ENCODE measurements at regions not wholly inside any gene's neighbourhood (a gene's known extent, or its start where the extent isn't known, plus 50 kb on each side); places are given as distances from the start of the nearest gene placed in this dataset.

DNA sequence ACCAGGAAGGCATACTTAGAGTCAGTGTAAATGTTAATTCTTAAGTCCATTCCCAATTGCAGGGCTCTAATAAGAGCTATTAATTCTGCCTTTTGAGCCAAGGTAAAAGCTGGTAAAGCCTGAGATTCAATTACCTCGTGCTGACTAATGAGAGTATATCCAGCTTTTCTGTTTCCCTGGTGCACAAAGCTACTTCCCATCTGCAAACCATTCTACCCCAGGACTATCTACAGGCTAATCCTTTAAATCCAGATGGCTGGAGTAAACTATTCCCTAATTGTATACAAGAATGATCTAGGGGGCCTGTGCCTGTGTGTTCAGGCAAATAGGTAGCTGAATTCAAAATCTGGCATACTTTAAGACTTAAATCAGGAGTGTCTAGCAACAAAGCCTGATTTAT lies 365.0 kb downstream of the GPM6A start:
- FAIRE-seq: no peak

DNA sequence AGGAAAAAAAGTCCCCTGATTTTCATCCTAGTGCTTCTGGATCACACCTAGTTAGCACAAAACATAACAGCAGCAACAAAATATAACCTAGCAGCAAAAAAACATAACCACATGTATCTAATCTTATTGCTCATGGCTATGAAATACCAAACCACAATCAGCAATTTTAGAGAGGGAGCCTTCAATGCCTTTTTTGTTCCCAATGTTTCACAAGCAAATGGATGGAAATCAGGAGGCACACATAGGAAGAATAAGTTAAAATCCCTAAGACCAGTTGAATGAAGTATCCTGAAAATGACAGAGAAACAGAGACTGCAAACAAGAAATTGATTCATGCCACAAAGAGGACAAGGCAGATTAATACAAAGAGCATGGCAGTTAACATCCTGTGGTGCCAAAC lies 361.6 kb downstream of the GPM6A start:
- FAIRE-seq: no peak

DNA sequence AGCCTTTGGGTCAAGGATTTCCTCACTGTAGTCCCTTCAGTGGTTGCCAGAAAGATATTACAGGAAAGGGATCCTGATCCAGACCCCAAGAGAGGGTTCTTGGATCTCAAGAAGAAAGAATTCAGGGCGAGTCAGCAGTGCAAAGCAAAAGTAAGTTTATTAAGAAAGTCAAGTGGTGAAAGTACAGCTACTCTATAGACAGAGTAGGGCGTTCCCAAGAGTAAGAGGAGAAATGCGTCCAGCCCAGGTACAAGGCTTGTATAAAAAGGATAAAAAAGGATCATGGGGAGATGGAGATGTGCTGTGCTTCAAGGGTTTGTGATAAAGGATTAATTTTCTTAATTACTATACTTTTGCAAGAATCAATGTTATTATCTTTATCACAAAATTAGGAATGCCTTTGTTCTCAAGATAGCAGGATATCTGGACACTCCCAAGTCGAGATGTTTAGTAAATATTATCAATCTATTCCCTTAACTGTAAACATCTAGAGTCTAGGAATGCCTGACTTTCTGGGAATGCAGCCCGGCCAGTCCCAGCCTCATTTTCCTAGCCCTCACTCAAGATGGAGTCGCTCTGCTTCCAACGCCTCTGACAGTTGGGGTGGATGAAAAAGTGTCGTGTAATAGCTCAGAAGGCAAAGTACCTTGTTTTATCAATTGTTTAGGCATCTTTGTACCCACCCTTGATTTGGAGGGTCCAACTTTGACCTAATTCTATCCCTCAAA lies 360.7 kb downstream of the GPM6A start:
- FAIRE-seq: no peak

DNA sequence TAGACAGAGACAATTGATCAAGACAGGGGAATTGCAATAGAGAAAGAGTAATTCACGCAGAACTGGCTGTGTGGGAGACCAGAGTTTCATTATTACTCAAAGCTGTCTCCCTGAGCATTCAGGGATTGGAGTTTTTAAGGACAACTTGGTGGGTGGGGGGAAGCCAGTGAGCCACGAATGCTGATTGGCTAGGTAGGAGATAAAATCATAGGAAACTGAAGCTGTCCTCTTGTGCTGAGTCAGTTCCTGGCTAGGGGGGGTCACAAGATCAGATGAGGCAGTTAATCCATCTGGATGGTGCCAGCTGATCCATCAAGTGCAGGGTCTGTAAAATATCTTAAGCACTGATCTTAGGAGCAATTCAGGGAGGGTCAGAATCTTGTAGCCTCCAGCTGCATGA lies 358.6 kb downstream of the GPM6A start:
- FAIRE-seq: no peak

DNA sequence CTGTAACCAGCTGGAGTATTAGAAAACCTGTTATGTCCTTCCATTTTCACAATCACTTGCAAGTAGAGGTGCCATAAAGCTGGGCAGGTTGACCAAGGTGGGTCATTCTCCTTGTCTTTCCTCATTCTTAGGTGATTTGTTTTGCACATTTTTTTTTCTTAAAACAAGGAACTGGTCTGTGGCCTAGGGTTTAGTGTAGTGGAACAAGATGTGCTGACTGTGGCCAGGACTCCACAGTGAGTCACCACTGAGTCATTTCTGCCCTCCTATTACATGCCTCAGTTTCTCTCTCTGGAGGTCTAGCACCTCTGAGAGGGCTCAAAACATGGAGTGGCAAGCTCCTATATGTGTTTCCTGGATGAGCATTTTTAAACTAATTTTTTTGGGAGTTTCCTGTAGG lies 355.9 kb downstream of the GPM6A start:
- no peak for FAIRE-seq

DNA sequence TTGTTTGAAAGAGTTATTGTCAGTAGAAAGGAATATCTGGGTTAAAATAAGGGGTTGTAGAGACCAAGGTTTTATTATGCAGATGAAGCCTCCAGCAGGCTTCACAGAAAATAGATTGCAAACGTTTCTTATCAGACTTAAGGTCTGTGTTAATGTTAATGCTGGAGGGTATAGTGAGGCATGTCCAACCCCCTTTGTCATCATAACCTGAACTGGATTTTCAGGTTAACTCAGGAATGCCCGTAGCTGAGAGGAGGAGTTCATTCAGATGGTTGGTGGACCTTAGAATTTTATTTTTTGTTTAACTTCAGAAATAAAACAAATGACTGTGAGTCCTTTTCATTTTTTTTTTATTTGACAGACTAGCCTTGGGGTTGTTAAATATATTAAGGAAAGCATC lies 354.1 kb downstream of the GPM6A start:
- FAIRE-seq: no peak

DNA sequence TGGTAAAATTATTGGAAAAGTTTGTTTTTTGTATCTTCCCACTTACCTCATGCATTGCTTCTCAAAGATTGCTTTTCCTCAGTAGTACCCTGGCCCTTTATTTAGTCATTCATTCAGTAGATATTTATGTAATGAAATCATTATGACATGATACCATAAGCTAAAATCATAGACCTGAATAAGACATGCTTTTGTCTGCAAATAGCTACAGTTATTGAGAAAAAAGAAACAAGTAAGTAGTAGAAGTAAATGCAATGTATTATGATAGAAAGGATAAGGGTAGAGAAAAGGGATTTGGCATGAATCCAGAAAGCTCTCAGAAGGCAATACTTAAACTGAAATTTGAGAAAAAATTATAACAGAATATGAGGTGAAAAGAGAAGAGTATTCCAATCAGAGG lies 352.5 kb downstream of the GPM6A start:
- no peak for FAIRE-seq

DNA sequence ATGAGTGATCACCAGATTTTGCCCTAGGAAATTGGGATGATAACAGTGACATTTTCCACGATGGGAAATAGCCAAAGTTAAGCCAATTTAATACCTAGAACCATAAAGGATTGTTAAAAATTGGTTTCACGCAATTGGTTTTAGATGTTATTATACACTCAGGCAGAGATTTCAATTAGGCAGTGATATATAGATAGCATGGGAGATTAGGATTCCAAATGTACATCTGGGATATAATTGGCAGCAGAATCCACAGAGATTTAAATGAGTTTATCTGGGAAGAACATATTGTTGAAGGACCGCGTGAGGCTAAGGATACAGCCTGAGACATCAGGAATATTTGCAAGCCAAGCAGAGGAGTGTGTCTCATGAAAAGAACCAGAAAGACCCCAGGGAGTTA lies 351.6 kb downstream of the GPM6A start:
- FAIRE-seq: no peak

DNA sequence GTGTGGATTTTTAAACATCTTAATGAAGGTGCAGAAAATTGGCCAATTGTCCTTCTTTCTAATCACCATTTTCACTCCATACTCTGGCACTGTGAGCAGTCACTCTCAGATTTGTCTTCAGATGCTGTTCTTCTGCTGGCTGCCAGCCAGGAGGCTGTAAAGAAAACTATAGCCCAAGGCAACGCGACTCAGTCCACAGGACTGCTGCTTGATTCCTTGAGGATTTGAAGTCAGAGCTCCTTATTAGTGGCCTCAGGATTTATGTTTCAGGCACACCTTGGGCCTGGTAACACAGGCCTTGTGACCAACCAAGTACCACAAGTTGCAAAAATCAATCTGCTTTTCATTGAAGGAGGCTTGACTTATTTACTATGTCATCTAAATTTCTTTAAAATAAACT lies 342.6 kb downstream of the GPM6A start:
- FAIRE-seq: no peak

DNA sequence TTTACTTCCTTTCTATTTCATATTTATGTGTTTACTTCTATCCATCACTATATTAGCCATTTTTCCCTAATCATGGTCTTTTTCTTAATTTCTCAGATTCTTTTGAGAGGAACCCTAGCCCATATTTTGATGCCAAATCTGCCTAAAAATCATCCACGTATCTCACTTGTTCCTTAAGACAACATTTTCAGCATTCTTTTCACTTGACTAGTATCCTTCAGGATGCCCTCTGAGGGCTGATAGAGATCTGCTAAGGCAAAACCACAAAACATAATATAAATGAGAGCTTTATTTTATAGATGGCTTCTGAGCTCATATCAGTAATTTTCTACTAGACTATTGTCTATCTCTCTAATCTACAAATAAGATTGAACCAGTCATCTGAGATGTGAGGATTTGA lies 341.9 kb downstream of the GPM6A start:
- FAIRE-seq: no peak

DNA sequence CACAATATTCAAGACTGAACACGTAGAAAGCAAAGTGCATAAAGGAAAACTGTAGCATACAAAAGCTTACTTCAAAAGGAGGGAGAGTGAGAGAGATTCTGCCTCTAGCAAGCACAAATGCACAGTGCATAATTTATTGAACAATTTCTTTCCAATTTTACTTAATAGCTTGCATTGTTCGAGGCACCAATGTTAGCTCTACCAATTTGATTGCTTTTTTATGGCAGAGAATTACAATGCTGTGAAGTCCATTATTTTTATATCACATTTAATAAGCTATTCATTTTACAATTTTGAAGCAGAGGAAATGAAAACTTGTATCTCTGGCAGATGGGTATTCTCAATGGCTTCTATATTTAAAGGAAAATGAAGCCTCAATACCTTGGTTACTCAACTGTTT lies 331.7 kb downstream of the GPM6A start:
- no peak for FAIRE-seq

DNA sequence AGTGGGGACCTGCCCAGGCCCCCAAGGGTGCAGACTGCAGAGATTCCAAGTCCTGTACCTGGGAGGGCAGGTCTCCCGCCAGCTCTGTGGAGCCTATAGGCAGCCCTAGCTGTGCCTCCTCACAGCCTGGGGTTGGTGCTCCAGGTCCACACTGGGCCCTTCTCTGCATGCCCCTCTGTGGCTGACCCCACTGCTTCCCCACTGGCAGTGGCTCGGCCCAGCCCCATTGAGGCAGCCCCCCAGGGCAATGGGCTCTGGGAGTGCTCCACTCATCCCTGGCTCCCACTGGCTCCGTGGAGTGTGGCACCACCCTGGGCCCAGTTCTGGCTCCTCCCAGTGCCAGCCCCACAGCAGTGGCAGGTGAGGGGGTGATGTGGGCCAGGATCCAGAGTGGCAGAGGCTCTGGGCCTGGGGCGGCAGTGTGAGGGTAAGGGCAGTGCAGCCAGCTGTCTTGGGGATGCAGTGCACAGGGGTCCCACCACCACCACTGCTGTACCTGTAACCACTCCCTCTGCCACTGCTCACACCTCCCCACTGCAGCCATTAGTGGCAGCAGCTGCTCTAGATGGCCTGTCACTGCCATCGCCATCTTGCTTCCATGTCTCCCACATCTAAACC lies 312.2 kb downstream of the GPM6A start:
- FAIRE-seq: no peak

DNA sequence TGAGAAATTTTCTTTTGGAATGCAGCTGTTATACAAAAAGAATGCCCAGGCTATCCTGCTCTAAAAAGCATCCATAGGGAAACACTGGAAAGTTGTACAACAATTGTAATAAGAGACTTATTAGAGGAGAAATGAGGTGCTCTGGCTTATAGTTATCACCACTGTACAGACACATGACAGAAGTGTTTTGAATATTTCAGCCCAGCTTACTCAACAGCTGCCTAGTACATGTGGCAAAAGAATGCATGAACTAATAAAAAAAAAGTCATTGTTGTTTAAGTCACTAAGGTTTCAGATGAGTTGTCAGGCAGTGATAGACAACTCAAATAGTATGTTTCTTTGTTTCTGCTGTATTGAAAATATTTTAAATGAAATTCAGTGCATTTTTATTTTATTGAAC lies 307.7 kb downstream of the GPM6A start:
- no peak for FAIRE-seq

DNA sequence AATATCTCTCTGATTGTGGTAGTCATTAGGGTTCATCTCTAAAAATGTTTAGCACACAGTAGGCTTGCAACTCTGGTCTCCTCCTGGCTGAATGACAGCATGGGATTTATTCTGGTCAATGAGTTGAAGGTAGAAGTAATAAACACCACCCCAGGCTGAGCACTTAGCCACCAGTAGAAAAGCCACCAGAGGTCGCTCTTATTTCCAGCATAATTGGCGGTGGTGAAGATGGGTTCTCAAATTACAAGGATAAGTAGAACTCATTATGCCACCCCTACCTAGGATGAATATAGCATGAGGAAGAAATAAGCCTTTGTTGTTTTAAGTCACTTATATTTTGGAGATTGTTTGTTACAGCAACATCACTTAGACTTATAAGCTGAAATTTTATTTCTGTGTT lies 302.7 kb downstream of the GPM6A start:
- FAIRE-seq: no peak

DNA sequence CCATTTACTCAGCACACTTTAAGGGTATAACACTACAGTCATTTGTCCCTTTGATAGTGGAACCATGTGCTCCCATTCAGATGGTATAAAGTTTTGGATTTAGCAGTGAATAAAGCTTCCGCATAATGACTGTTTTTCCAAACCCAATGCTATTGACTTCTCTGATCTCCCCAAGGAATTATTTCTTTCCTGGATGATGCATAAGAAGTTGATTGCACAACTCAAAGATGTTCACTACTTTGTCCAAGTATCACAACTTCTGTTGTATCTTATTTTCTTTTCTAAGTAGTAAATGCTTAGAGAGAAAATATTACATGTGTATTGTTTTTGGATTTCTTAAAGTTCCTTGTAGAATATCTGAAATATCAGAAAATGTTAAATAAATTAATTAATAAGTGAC lies 300.2 kb downstream of the GPM6A start:
- no peak for FAIRE-seq

DNA sequence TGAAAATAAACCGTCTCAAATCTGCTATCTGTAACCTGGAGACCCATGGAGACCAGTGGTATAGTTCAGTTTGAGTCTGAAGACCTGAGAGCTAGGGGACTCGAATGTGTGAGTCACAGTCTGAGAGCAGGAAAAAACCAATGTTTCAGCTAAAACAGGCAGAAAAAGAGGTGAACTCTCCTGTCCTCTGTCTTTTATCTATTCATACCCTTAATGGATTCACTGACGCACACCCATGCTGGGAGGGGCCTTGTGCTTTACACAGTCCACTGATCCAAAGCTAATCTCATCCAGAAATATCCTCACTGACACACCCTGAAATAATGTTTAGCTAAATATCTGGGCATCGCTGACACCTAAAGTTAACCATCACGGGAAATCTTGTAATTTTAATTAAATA lies 297.9 kb downstream of the GPM6A start:
- FAIRE-seq: no peak

DNA sequence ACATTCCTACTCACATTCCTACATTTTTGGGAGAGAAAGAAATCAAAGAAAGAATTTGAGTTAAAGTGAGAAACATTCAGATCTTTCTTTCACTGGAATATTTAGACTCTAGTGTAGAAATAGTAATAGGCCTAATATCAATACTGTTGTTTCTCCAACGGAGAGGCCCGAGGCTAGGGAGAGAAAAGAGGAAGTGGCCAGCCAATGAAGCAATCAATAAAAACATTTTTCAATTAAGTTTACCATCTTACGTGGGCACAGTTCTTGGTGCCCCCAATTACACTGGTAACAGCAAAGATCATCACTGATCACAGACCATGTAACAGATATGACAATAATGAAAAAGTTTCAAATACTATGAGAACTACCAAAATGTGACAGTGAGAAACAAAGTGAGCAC lies 281.4 kb downstream of the GPM6A start:
- FAIRE-seq: no peak

DNA sequence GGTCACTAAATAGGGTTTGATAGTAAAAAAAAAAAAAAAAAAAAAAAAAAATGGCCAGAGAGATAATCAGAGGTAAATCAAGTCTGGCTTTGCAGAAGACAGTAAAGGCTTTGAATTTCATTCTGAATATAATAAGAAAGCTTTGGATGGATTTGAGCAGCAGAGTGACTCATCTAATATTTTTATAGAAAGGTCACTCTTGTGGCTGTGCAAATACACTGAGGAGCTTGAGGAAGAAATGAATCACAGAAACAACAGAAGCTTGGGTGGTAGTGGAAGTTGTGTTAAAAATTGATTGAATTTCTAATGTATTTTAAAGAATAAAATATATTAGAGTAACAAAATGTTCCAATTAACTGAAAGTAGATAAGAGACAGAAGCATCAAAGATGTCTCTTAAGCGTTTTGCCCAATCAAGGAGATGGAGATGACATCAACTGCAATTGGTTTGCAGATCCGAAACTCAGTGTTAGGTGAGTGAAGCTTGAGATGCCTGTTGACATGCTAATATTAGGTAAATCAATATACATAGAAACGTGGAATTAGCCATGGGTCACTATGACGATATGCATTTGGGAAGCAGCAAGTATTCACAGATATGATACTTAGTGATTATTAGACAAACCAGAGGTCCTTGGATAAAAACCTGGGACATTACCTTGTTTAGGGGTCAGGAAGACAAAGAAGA lies 280.5 kb downstream of the GPM6A start:
- FAIRE-seq: no peak

DNA sequence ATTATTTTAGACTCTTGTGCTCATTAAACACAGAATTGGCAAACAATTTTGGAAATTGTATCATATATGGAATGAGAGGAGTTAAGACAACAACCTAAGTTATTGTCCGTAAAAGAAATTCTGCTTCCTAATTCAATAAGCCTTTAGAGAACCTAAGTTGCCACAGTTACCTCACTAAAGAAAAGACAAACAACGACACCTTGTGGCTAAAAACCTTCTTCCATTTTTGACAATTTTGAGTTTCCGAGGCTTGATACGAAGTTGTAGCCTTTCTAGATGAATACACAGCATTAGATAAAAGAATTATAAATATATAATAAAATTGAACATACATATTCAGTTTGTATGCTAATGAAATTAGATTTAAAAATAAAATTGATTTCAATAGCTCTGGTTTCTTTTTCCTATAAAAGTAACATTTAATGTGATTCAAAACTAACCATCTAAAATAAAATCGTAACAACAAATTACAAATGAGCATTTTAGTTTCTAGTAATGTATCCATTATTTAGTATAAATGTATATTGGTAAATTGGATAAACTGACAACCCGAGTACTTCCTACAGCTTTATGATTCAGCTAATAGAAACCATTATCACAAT lies 275.1 kb downstream of the GPM6A start:
- peak; percentile 97 for FAIRE-seq

DNA sequence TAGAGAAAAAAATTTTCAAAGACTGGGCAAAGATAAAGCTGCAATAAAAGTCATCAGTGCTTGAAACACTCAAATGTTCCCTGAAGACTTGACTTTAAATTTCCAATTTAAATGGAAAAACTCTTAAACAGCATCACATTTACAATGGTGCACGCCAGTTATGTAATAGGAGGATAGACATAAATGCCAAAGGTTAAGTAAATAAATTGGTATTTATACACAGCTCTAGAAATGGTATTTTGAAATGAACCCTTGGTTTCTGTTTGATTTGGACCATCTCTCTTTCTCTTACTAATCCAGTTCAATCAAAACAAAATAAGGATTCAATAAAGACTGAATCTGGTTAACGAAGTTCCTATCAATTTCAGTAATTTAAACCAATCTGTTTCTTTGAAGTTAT lies 272.6 kb downstream of the GPM6A start:
- no peak for FAIRE-seq

DNA sequence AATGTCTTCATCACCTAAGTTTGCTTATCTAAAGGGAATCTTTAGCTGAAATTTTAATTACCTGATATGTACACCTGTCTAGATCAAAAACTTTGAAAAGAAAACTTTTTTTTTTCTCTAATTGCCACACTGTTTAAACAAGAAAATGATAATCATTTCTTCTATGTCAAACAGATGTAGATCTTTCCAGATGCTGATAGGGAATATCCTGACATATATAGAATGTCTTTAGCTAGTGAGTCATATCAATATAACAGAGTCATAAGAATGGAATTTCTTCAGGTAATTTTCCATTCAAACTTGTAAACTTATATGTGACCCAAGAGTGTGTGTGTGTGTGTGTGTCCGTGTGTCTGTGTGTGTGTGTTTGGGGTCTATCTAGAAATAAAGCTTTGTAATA lies 271.9 kb downstream of the GPM6A start:
- no peak for FAIRE-seq

DNA sequence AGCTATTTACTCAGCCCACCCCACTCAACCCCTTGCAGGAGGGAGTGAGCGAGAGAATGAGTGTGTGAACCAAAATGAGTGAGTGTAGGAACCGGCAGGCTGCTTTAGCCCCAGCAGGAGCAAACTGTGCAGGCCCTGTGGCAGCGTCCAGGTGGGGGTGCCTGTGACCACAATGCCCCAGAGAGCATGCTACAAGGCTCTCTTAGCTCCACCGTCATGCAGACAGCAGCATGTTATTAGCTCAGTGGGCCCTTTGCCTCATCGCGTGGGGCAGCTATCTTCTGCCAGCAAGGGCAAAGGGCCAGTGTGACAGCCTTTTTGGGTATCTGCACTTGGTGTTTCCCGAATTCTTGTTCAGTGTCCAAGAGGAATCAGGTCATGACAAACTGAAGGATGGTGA lies 271.3 kb downstream of the GPM6A start:
- FAIRE-seq: no peak

DNA sequence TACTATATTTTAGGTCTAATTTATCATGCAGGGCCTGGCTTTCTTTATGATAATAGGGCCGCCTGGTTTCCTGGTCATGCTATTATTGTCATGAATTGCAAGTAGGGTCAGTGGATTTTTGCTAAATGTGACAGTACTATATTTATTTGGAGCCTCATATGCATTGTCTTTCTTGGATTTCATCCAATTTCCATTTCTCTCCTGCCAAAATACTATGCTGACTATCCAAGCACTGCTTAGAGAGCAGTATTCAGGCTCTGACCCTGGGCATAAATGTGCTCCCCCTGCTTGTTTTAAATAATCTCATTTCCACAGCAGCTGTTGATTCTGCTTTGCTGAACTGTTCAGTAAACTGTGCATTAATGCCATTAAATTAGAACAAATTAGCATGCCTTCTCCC lies 269.3 kb downstream of the GPM6A start:
- no peak for FAIRE-seq

DNA sequence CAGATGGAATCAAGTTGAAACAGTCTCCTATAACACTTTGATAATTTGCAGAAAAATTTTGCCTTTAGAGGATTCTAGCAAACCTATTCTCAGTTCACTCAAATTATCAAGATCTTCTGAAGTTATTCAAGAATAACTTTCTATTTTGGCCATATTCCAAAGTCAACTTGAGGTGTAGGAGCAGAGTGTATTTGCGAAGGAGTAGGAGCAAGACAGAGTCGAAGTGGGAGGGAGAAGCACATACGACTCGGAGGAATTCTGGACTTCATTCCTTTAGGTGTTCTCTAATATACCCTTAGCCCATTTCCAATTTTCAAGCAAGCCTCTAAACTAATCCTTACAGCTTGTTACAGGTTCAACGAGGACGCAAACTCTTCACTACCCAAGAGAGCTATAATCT lies 252.9 kb downstream of the GPM6A start:
- no peak for FAIRE-seq
